ENCODE measurements at regions not wholly inside any gene's neighbourhood (a gene's known extent, or its start where the extent isn't known, plus 50 kb on each side); places are given as distances from the start of the nearest gene placed in this dataset.
A peak's percentile ranks its signal among the peaks of the same experiment; 100 is the strongest.

GRCh38 chr4:106512706-106513105 lies 144.1 kb upstream of the GIMD1 start:
- DNase-seq: no peak

DNA sequence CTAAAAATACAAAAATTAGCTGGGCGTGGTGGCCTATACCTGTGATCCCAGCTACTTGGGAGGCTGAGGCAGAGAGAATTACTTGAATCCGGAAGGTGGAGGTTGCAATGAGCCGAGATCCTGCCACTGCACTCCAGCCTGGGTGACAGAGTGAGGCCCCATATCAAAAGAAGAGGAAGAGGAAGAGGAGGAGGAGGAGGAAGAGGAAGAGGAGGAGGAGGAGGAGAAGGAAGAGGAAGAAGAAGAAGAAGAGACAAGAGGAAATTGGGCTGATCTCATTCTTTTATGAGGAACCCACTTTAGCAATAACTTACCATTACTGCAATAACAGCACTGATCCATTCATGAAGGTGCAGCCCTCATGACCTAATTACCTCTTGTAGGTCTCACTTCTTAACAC lies 138.9 kb upstream of the GIMD1 start:
- DNase-seq: no peak

DNA sequence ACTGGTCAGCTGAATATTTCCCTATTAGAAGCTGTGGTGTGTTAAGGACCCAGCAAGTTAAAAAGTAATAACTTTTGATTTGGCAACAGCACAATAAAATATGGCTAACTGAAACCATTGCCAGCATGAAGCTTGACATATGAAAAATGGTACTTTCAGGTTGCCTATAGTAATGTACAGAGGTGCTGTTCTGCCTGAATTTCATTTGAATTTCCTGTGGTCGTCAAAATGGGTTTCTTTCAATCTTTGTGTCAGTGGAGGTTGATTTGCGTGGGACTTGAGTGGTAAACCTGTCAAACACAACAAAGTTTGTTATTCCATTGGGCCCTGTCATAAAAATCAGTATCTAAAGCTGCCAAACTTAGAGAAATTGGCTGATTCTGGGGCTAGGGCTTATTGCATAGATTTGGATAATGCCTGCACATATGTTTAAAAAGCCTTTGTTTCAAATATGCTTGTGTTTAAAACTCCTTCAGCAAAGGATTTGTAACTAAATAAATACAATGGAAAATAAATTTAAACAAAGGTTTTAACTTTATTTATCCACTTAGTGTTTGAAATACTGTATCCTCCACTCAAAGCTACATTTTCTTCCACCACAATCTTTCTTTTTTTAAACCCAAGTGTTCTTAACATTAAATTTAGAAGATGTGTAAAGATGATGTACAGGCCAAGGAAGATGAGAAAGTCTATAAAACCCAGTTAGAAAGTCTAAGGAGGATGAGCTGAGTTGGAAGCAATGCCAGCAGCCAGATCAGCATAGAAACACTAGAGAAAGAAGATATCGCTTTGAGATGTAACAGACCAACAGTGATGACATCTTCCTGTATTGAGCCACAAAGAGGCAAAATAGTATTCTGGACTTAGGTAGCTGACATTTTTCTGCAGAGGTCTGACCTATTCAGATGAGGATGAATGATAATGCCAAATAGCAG lies 134.8 kb upstream of the GIMD1 start:
- DNase-seq: no peak

GRCh38 chr4:106502106-106502699 lies 133.6 kb upstream of the GIMD1 start:
- peak in 1 of 3 experiments; percentile 15 for DNase-seq

GRCh38 chr4:106497271-106497670 lies 128.7 kb upstream of the GIMD1 start:
- DNase-seq: no peak

- no peak for DNase-seq
Observed at GRCh38 chr4:106496061-106496460, 127.5 kb upstream of the GIMD1 start.

- DNase-seq: no peak
Observed at GRCh38 chr4:106495476-106495875, 126.9 kb upstream of the GIMD1 start.

DNA sequence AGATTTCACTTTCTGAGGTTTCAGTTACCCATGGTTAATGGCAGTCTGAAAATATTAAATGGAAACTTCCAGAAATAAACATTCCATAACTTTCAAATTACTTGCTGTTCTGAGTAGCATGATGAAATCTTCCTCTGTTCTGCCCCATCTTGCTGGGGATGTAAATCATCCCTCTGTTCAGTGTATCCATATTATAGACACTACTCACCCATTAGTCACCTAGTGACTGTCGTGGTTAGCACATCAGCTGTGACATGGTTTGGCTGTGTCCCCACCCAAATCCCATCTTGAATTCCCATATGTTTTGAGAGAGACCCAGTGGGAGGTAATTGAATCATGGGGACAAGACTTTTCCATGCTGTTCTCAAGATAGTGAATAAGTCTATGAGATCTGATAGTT lies 125.5 kb upstream of the GIMD1 start:
- DNase-seq: no peak

- DNase-seq: no peak
Observed at GRCh38 chr4:106493086-106493485, 124.5 kb upstream of the GIMD1 start.

DNA sequence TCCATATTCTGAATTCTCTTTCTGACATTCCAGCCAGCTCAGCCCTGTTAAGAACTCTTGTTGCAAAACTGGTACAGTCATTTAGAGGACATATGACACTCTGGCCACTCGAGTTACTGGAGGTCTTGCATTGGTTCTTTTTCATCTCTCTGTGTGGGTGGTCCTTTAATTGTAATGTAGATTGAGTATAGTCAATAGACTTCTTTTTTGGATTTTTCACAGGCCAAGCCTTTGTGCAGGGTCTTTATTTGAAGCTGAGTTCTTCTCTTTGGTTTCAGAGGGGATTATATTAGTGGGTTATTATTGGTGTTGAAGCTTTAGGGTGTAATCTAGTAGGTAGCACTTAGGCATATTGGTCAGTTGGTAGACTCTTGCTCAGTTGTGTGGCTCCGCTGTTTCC lies 118.0 kb upstream of the GIMD1 start:
- no peak for DNase-seq

GRCh38 chr4:106481801-106482200 lies 113.2 kb upstream of the GIMD1 start:
- DNase-seq: no peak

GRCh38 chr4:106478152-106478551 lies 109.6 kb upstream of the GIMD1 start:
- DNase-seq: peak in 2 of 3 experiments; percentile 60 to 89

DNA sequence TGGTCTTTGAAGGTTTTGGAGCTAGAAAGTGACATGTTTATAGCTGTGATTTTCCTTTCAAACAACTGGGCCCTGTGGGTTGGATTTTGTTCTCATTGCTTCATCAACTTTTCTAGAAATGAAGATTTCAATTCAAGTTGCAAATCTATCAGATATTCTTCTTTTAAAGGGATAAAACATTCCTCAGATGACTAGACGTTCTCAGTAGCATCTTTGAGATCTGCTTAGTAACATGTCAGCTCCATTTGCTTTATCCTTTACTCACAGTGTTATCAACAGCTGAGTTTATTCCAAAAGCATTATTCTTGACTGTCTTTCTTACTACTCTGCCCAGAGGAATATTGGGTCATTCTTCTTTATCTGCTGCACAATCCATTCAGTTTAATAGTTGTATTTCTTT lies 108.2 kb upstream of the GIMD1 start:
- DNase-seq: peak in 1 of 3 experiments; percentile 24

DNA sequence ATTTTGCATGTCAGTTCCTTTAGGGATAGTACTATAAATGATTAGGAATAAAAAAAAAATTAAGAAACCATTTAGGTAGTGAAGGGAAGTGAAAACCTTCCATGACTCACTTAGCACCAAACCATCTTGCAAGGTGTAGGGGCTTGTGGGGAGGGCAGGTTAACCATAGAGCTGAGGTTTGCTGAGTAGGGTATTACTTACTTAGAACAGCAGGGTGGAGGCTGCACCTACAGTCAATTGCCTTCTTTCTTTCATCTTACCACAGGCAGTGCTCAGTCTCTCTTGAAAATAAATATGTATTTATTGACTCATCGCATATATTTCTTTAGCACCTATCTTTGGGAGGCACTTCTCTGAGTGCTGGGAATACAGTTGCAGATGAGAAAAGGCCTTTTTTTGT lies 104.9 kb upstream of the GIMD1 start:
- DNase-seq: no peak

DNA sequence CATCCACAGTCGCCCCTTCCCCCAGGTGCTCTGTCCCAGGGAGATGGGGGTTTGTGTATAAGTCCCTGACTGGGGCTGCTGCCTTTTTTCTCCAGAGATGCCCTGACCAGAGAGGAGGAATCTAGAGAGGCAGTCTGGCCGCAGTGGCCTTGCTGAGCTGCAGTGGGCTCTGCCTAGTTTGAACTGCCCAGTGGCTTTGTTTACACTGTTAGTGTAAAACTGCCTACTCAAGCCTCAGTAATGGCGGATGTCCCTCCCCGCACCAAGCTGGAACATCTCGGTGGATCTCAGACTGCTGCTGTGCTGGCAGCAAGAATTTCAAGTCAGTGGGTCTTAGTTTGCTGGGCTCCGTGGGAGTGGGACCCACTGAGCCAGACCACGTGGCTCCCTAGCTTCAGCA lies 102.6 kb upstream of the GIMD1 start:
- no peak for DNase-seq

GRCh38 chr4:106463622-106464021 lies 95.0 kb upstream of the GIMD1 start:
- no peak for DNase-seq

DNA sequence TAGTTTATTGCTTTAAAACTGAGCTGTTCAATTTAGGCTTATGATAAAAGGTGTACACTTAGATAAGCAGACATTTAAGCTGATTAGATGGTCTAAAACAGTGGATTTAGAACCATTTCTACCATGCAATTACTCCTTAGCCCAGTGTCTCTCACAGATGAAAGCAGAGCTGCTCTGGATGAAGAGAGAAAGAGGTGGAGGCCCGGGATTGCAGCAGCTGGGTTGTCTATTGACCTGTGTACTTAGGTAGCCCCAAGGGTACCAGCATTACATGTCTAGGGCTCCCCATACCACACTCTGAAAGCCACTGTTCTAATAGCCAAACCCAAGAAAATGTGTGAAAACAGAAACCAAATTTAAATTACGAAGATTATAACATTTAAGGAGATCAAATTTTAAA lies 86.0 kb upstream of the GIMD1 start:
- DNase-seq: no peak

- DNase-seq: no peak
Observed at GRCh38 chr4:106454021-106454420, 85.4 kb upstream of the GIMD1 start.

GRCh38 chr4:106451091-106451490 lies 82.5 kb upstream of the GIMD1 start:
- DNase-seq: no peak

- no peak for DNase-seq
Observed at GRCh38 chr4:106450249-106450648, 81.7 kb upstream of the GIMD1 start.

GRCh38 chr4:106444557-106444956 lies 76.0 kb upstream of the GIMD1 start:
- DNase-seq: no peak

GRCh38 chr4:106430797-106431196 lies 62.2 kb upstream of the GIMD1 start:
- no peak for DNase-seq

DNA sequence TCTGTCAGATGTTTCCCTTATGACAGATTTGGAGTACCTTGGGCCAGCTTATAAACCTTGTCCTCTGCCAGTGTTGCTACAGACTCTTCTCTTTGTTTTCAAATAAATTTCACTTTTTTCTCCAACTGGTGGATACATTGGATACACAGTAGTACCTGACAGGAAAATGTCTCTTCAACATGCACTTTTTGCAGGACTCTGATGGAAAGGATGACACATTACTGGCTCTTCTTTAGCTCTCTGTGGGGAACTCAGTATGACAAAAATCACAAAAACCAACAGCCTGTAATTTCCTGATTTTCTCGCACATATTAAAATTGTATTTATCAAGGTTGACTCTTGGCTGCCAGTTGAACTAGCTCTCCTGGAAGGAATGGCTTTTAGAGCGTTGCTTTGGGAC lies 61.3 kb upstream of the GIMD1 start:
- no peak for DNase-seq

- no peak for DNase-seq
Observed at GRCh38 chr4:106426069-106426468, 57.5 kb upstream of the GIMD1 start.

- no peak for DNase-seq
Observed at GRCh38 chr4:106425576-106425975, 57.0 kb upstream of the GIMD1 start.
